ENCODE measurements at regions not wholly inside any gene's neighbourhood (a gene's known extent, or its start where the extent isn't known, plus 50 kb on each side); places are given as distances from the start of the nearest gene placed in this dataset.

- DNase-seq (ENCODE audit: low read depth in 2 of 2, low spot score in 1 of 2): no peak
Measured at GRCh38 chr10:83164156-83164555, 975.2 kb upstream of the GHITM start.

GRCh38 chr10:83165265-83165664 is 974.0 kb upstream of the GHITM start:
- DNase-seq (ENCODE audit: low read depth in 2 of 2, low spot score in 1 of 2): no peak

GRCh38 chr10:83166344-83166743 is 973.0 kb upstream of the GHITM start:
- DNase-seq (ENCODE audit: low read depth in 2 of 2, low spot score in 1 of 2): no peak

GRCh38 chr10:83167081-83167480 is 972.2 kb upstream of the GHITM start:
- no peak for DNase-seq (ENCODE audit: low read depth in 2 of 2, low spot score in 1 of 2)

- DNase-seq (ENCODE audit: low read depth in 2 of 2, low spot score in 1 of 2): no peak
Measured at GRCh38 chr10:83176901-83177300, 962.4 kb upstream of the GHITM start.

- DNase-seq (ENCODE audit: low read depth in 2 of 2, low spot score in 1 of 2): no peak
Measured at GRCh38 chr10:83178526-83178925, 960.8 kb upstream of the GHITM start.

- no peak for DNase-seq (ENCODE audit: low read depth in 2 of 2, low spot score in 1 of 2)
Measured at GRCh38 chr10:83179371-83179770, 959.9 kb upstream of the GHITM start.

GRCh38 chr10:83182076-83182475 is 957.2 kb upstream of the GHITM start:
- DNase-seq (ENCODE audit: low read depth in 2 of 2, low spot score in 1 of 2): no peak

GRCh38 chr10:83184641-83185040 is 954.7 kb upstream of the GHITM start:
- no peak for DNase-seq (ENCODE audit: low read depth in 2 of 2, low spot score in 1 of 2)

- DNase-seq (ENCODE audit: low read depth in 2 of 2, low spot score in 1 of 2): no peak
Measured at GRCh38 chr10:83190614-83191013, 948.7 kb upstream of the GHITM start.

GRCh38 chr10:83193026-83193425 is 946.3 kb upstream of the GHITM start:
- no peak for DNase-seq (ENCODE audit: low read depth in 2 of 2, low spot score in 1 of 2)

GRCh38 chr10:83195021-83195420 is 944.3 kb upstream of the GHITM start:
- DNase-seq (ENCODE audit: low read depth in 2 of 2, low spot score in 1 of 2): no peak

- DNase-seq (ENCODE audit: low read depth in 2 of 2, low spot score in 1 of 2): no peak
Measured at GRCh38 chr10:83199374-83199773, 939.9 kb upstream of the GHITM start.

GRCh38 chr10:83205861-83206260 is 933.4 kb upstream of the GHITM start:
- no peak for DNase-seq (ENCODE audit: low read depth in 2 of 2, low spot score in 1 of 2)

- DNase-seq (ENCODE audit: low read depth in 2 of 2, low spot score in 1 of 2): no peak
Measured at GRCh38 chr10:83212632-83213334, 926.5 kb upstream of the GHITM start.

- DNase-seq (ENCODE audit: low read depth in 2 of 2, low spot score in 1 of 2): no peak
Measured at GRCh38 chr10:83214136-83214535, 925.2 kb upstream of the GHITM start.

GRCh38 chr10:83218205-83218604 is 921.1 kb upstream of the GHITM start:
- DNase-seq (ENCODE audit: low read depth in 2 of 2, low spot score in 1 of 2): no peak

- no peak for DNase-seq (ENCODE audit: low read depth in 2 of 2, low spot score in 1 of 2)
Measured at GRCh38 chr10:83222300-83222699, 917.0 kb upstream of the GHITM start.

- DNase-seq (ENCODE audit: low read depth in 2 of 2, low spot score in 1 of 2): no peak
Measured at GRCh38 chr10:83222832-83223742, 916.2 kb upstream of the GHITM start.

GRCh38 chr10:83225781-83226180 is 913.5 kb upstream of the GHITM start:
- no peak for DNase-seq (ENCODE audit: low read depth in 2 of 2, low spot score in 1 of 2)

- no peak for DNase-seq (ENCODE audit: low read depth in 2 of 2, low spot score in 1 of 2)
Measured at GRCh38 chr10:83229991-83230390, 909.3 kb upstream of the GHITM start.

- DNase-seq (ENCODE audit: low read depth in 2 of 2, low spot score in 1 of 2): no peak
Measured at GRCh38 chr10:83233691-83234090, 905.6 kb upstream of the GHITM start.
